NCI-H748 (cell line): ENCODE measurements at regions not wholly inside any gene's neighbourhood (a gene's known extent, or its start where the extent isn't known, plus 50 kb on each side); places are given as distances from the start of the nearest gene placed in this dataset.
"Not testable (repeated sequence)": the region's sequence is repeated elsewhere in the genome, so short reads cannot be mapped to it uniquely, and the experiment has no call there.

Source experiments
- DNase-seq: peaks from one replicate; lab custom pipeline; 2025; ENCODE audit not compliant: unreplicated experiment; lab: John Stamatoyannopoulos, UW

- no peak for DNase-seq
Observed at GRCh38 chr1:198416296-198416695, 124.2 kb downstream of the ATP6V1G3 start.

GRCh38 chr1:198411240-198411639 lies 129.2 kb downstream of the ATP6V1G3 start:
- DNase-seq: no peak

- no peak for DNase-seq
Observed at GRCh38 chr1:198408716-198409115, 131.8 kb downstream of the ATP6V1G3 start.

- DNase-seq: not testable (repeated sequence)
Observed at GRCh38 chr1:198404632-198405031, 135.8 kb downstream of the ATP6V1G3 start.

- DNase-seq: no peak
Observed at GRCh38 chr1:198400063-198400462, 140.4 kb downstream of the ATP6V1G3 start.

- no peak for DNase-seq
Observed at GRCh38 chr1:198399452-198399851, 141.0 kb downstream of the ATP6V1G3 start.

GRCh38 chr1:198397208-198397808 lies 143.2 kb downstream of the ATP6V1G3 start:
- DNase-seq: no peak

GRCh38 chr1:198391393-198392020 lies 149.0 kb downstream of the ATP6V1G3 start:
- DNase-seq: no peak

GRCh38 chr1:198387587-198387986 lies 152.9 kb downstream of the ATP6V1G3 start:
- DNase-seq: no peak

- no peak for DNase-seq
Observed at GRCh38 chr1:198380275-198380674, 160.2 kb downstream of the ATP6V1G3 start.

GRCh38 chr1:198377702-198378101 lies 162.8 kb downstream of the ATP6V1G3 start:
- no peak for DNase-seq

GRCh38 chr1:198374288-198374687 lies 166.2 kb downstream of the ATP6V1G3 start:
- no peak for DNase-seq

GRCh38 chr1:198373376-198373775 lies 167.1 kb downstream of the ATP6V1G3 start:
- DNase-seq: no peak
